Upper lobe of left lung (tissue), 4 donors: ENCODE measurements at regions not wholly inside any gene's neighbourhood (a gene's known extent, or its start where the extent isn't known, plus 50 kb on each side); places are given as distances from the start of the nearest gene placed in this dataset.

ENCODE experiments used
- EP300 ChIP-seq, 4 donors: sonication (generic); formaldehyde crosslinking; IDR thresholded peaks; one replicate each; pipeline ENCODE4 v1.5.1; 2017; ENCODE audit warnings: antibody characterized with exemption in 4 of 4, control low read depth in 2 of 4
- POLR2A ChIP-seq, 4 donors: fragments of 450-650 bp; IDR thresholded peaks; one replicate each; pipeline ENCODE4 v1.5.1; 2016 to 2017; ENCODE audit warnings: antibody characterized with exemption in 4 of 4, mild to moderate bottlenecking in 2 of 4
- TF ChIP-seq, protein P1 (sequence below), 6 experiments: fragments of 450-650 bp in 4 of 6; fragments of 200-600 bp in 2 of 6; sonication (generic) in 2 of 6; IDR thresholded peaks; one replicate each; pipeline ENCODE4 v1.5.1; 2016 to 2019; ENCODE audit warnings: antibody characterized with exemption in 6 of 6

DNA sequence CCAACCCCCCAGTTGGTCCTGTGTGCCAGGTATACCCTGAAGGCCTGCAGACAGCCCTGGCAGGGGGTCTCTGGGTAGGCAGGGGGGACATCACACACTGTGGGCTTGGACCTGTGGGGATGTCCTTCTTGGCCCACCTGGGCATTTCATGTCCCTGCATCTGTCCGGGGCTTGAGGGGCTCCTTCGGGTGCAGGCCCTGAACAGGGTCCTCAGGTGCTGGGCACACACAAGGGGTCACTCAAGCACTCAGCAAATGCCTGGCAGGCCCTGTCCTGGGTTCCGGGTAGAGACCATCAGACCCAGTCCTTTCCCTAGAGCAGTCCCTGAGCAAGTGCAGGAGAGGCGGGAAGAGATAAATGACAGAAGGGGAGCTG is 70.5 kb upstream of the WNT11 start:
- TF ChIP-seq, protein P1, sequence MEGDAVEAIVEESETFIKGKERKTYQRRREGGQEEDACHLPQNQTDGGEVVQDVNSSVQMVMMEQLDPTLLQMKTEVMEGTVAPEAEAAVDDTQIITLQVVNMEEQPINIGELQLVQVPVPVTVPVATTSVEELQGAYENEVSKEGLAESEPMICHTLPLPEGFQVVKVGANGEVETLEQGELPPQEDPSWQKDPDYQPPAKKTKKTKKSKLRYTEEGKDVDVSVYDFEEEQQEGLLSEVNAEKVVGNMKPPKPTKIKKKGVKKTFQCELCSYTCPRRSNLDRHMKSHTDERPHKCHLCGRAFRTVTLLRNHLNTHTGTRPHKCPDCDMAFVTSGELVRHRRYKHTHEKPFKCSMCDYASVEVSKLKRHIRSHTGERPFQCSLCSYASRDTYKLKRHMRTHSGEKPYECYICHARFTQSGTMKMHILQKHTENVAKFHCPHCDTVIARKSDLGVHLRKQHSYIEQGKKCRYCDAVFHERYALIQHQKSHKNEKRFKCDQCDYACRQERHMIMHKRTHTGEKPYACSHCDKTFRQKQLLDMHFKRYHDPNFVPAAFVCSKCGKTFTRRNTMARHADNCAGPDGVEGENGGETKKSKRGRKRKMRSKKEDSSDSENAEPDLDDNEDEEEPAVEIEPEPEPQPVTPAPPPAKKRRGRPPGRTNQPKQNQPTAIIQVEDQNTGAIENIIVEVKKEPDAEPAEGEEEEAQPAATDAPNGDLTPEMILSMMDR (IDR thresholded peaks at IDR 0.05), result no peak
- TF ChIP-seq EP300 (IDR thresholded peaks at IDR 0.05) (no peak), POLR2A (IDR thresholded peaks at IDR 0.05) (no peak)
